GM23338 (cell line): ENCODE measurements at regions not wholly inside any gene's neighbourhood (a gene's known extent, or its start where the extent isn't known, plus 50 kb on each side); places are given as distances from the start of the nearest gene placed in this dataset.

ENCODE experiments used
- ATAC-seq: fragments of 200-7000 bp; cut with Tn5 transposase; 3 replicates; pipeline ENCODE4 v1.9.1; 2020
- DNase-seq: peaks from one replicate; pipeline ENCODE4 v3.0.0-alpha.2; 2015; ENCODE audit warnings: low spot score
- H2AFZ ChIP-seq: fragments of 200-600 bp; sonication (generic); 2 replicates; pipeline ENCODE4 v1.8.0; 2016; ENCODE audit warnings: antibody characterized with exemption, mild to moderate bottlenecking, moderate library complexity
- H3F3A ChIP-seq: fragments of 200-600 bp; sonication (generic); replicated peaks from 2 replicates; pipeline ENCODE4 v1.8.0; 2017; ENCODE audit warnings: antibody characterized with exemption, mixed run types, low read depth
- H3K27ac ChIP-seq: fragments of 200-600 bp; sonication (generic); 2 replicates; pipeline ENCODE4 v1.6.1; 2016; ENCODE audit warnings: low read depth
- H3K27me3 ChIP-seq: fragments of 200-600 bp; sonication (generic); 2 replicates; pipeline ENCODE4 v1.8.0; 2016; ENCODE audit warnings: mild to moderate bottlenecking, mixed run types, moderate library complexity; ENCODE audit not compliant: insufficient read depth
- H3K36me3 ChIP-seq: fragments of 200-600 bp; sonication (generic); 2 replicates; pipeline ENCODE4 v1.8.0; 2016; ENCODE audit warnings: mild to moderate bottlenecking; ENCODE audit not compliant: insufficient read depth
- H3K4me1 ChIP-seq: fragments of 200-600 bp; sonication (generic); 2 replicates; pipeline ENCODE4 v1.8.0; 2016; ENCODE audit warnings: mild to moderate bottlenecking, moderate library complexity; ENCODE audit not compliant: insufficient read depth
- H3K4me2 ChIP-seq: fragments of 200-600 bp; sonication (generic); 2 replicates; pipeline ENCODE4 v1.7.1; 2017; ENCODE audit warnings: mixed run types
- H3K4me3 ChIP-seq: fragments of 200-600 bp; sonication (generic); 2 replicates; pipeline ENCODE4 v1.6.1; 2016; ENCODE audit warnings: mixed run types
- H3K79me2 ChIP-seq: fragments of 200-600 bp; sonication (generic); replicated peaks from 2 replicates; pipeline ENCODE4 v1.8.0; 2017; ENCODE audit warnings: mild to moderate bottlenecking; ENCODE audit not compliant: insufficient read depth
- H3K9me2 ChIP-seq: fragments of 200-600 bp; sonication (generic); 2 replicates; pipeline ENCODE4 v1.8.0; 2017; ENCODE audit not compliant: insufficient read depth
- H4K20me1 ChIP-seq: fragments of 200-600 bp; sonication (generic); replicated peaks from 2 replicates; pipeline ENCODE4 v1.8.0; 2017; ENCODE audit warnings: mild to moderate bottlenecking; ENCODE audit not compliant: insufficient read depth
- H3K27ac Mint-ChIP-seq: 2 replicates; pipeline ENCODE4 v1.8.0; 2020; ENCODE audit warnings: inconsistent platforms, mild to moderate bottlenecking, moderate library complexity, mixed read lengths
- H3K27me3 Mint-ChIP-seq: 3 replicates; pipeline ENCODE4 v1.8.0; 2022; ENCODE audit warnings: low read depth, mild to moderate bottlenecking, moderate library complexity, mixed read lengths, inconsistent platforms; ENCODE audit not compliant: insufficient read depth, poor library complexity
- H3K36me3 Mint-ChIP-seq: 3 replicates; pipeline ENCODE4 v1.8.0; 2021; ENCODE audit warnings: low read depth, mild to moderate bottlenecking, inconsistent platforms, moderate library complexity, mixed read lengths
- H3K4me1 Mint-ChIP-seq: 3 replicates; pipeline ENCODE4 v1.8.0; 2020; ENCODE audit warnings: mild to moderate bottlenecking, inconsistent platforms, mixed read lengths
- H3K4me3 Mint-ChIP-seq: 3 replicates; pipeline ENCODE4 v1.8.0; 2021; ENCODE audit warnings: moderate library complexity, mild to moderate bottlenecking, inconsistent platforms, mixed read lengths
- H3K9me3 Mint-ChIP-seq: 3 replicates; pipeline ENCODE4 v1.8.0; 2020; ENCODE audit warnings: moderate library complexity, mild to moderate bottlenecking, inconsistent platforms, mixed read lengths
- CREB1 ChIP-seq: fragments of 250-450 bp; sonication (Bioruptor Pico); IDR thresholded peaks from 2 replicates; pipeline ENCODE4 v1.5.0; 2020; ENCODE audit warnings: low read depth, mild to moderate bottlenecking, moderate library complexity
- CTCF ChIP-seq, 2 experiments: fragments of 200-600 bp in 1 of 2; sonication (generic) in 1 of 2; conservative IDR thresholded peaks; 2 replicates each; pipeline versions ENCODE4 v1.5.1 to v1.6.1; 2016 to 2017; ENCODE audit warnings: antibody characterized with exemption in 2 of 2, low read depth in 2 of 2, mild to moderate bottlenecking in 2 of 2, moderate library complexity in 1 of 2
- EZH2 ChIP-seq: fragments of 200-600 bp; sonication (generic); IDR thresholded peaks from one replicate; pipeline ENCODE4 v1.8.0; 2017; ENCODE audit warnings: antibody characterized with exemption, mild to moderate bottlenecking, low read depth; ENCODE audit not compliant: unreplicated experiment
- EZH2phosphoT487 ChIP-seq: fragments of 200-600 bp; sonication (generic); IDR thresholded peaks from one replicate; pipeline ENCODE4 v1.8.1; 2018; ENCODE audit warnings: antibody characterized with exemption; ENCODE audit not compliant: unreplicated experiment
- JUNB ChIP-seq: IDR thresholded peaks from one replicate; pipeline ENCODE4 v1.6.1; 2016; ENCODE audit warnings: antibody characterized with exemption; ENCODE audit not compliant: unreplicated experiment
- NANOG ChIP-seq: IDR thresholded peaks from 2 replicates; pipeline ENCODE4 v1.6.1; 2016; ENCODE audit warnings: antibody characterized with exemption, borderline replicate concordance
- POLR2AphosphoS5 ChIP-seq: IDR thresholded peaks from 2 replicates; pipeline ENCODE4 v1.6.1; 2016; ENCODE audit warnings: antibody characterized with exemption, low read depth
- STAT1 ChIP-seq: IDR thresholded peaks from one replicate; pipeline ENCODE4 v1.6.1; 2016; ENCODE audit warnings: antibody characterized with exemption; ENCODE audit not compliant: unreplicated experiment
- ZNF114 ChIP-seq: fragments of 250-450 bp; sonication (Bioruptor Pico); IDR thresholded peaks from 2 replicates; pipeline ENCODE4 v1.5.0; 2020; ENCODE audit warnings: mild to moderate bottlenecking, moderate library complexity
- ZNF331 ChIP-seq: fragments of 250-450 bp; sonication (Bioruptor Pico); IDR thresholded peaks from 2 replicates; pipeline ENCODE4 v1.5.0; 2020; ENCODE audit warnings: low read depth, mild to moderate bottlenecking, moderate library complexity
- TF ChIP-seq, protein P1 (sequence below): fragments of 250-450 bp; sonication (Bioruptor Pico); IDR thresholded peaks from 2 replicates; pipeline ENCODE4 v1.5.0; 2020; ENCODE audit warnings: mild to moderate bottlenecking, moderate library complexity
- TF ChIP-seq, protein P2 (sequence below): IDR thresholded peaks from 2 replicates; pipeline ENCODE4 v1.6.1; 2016; ENCODE audit warnings: antibody characterized with exemption

- TF ChIP-seq, protein P1, sequence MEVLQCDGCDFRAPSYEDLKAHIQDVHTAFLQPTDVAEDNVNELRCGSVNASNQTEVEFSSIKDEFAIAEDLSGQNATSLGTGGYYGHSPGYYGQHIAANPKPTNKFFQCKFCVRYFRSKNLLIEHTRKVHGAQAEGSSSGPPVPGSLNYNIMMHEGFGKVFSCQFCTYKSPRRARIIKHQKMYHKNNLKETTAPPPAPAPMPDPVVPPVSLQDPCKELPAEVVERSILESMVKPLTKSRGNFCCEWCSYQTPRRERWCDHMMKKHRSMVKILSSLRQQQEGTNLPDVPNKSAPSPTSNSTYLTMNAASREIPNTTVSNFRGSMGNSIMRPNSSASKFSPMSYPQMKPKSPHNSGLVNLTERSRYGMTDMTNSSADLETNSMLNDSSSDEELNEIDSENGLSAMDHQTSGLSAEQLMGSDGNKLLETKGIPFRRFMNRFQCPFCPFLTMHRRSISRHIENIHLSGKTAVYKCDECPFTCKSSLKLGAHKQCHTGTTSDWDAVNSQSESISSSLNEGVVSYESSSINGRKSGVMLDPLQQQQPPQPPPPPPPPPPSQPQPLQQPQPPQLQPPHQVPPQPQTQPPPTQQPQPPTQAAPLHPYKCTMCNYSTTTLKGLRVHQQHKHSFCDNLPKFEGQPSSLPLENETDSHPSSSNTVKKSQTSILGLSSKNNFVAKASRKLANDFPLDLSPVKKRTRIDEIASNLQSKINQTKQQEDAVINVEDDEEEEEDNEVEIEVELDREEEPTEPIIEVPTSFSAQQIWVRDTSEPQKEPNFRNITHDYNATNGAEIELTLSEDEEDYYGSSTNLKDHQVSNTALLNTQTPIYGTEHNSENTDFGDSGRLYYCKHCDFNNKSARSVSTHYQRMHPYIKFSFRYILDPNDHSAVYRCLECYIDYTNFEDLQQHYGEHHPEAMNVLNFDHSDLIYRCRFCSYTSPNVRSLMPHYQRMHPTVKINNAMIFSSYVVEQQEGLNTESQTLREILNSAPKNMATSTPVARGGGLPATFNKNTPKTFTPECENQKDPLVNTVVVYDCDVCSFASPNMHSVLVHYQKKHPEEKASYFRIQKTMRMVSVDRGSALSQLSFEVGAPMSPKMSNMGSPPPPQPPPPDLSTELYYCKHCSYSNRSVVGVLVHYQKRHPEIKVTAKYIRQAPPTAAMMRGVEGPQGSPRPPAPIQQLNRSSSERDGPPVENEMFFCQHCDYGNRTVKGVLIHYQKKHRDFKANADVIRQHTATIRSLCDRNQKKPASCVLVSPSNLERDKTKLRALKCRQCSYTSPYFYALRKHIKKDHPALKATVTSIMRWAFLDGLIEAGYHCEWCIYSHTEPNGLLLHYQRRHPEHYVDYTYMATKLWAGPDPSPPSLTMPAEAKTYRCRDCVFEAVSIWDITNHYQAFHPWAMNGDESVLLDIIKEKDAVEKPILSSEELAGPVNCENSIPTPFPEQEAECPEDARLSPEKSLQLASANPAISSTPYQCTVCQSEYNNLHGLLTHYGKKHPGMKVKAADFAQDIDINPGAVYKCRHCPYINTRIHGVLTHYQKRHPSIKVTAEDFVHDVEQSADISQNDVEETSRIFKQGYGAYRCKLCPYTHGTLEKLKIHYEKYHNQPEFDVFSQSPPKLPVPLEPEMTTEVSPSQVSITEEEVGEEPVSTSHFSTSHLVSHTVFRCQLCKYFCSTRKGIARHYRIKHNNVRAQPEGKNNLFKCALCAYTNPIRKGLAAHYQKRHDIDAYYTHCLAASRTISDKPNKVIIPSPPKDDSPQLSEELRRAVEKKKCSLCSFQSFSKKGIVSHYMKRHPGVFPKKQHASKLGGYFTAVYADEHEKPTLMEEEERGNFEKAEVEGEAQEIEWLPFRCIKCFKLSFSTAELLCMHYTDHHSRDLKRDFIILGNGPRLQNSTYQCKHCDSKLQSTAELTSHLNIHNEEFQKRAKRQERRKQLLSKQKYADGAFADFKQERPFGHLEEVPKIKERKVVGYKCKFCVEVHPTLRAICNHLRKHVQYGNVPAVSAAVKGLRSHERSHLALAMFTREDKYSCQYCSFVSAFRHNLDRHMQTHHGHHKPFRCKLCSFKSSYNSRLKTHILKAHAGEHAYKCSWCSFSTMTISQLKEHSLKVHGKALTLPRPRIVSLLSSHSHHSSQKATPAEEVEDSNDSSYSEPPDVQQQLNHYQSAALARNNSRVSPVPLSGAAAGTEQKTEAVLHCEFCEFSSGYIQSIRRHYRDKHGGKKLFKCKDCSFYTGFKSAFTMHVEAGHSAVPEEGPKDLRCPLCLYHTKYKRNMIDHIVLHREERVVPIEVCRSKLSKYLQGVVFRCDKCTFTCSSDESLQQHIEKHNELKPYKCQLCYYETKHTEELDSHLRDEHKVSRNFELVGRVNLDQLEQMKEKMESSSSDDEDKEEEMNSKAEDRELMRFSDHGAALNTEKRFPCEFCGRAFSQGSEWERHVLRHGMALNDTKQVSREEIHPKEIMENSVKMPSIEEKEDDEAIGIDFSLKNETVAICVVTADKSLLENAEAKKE (CRISPR knock-in tag): no peak
- TF ChIP-seq POLR2AphosphoS5 (no peak), EZH2 (no peak), NANOG (no peak), CTCF (conservative IDR thresholded peaks at IDR 0.05; ENCODE audit: low read depth in 2 of 2) (no peak), CREB1 (CRISPR knock-in tag) (no peak)
Observed at GRCh38 chr1:106111044-106111443, 945.4 kb upstream of the PRMT6 start (continued).

DNA sequence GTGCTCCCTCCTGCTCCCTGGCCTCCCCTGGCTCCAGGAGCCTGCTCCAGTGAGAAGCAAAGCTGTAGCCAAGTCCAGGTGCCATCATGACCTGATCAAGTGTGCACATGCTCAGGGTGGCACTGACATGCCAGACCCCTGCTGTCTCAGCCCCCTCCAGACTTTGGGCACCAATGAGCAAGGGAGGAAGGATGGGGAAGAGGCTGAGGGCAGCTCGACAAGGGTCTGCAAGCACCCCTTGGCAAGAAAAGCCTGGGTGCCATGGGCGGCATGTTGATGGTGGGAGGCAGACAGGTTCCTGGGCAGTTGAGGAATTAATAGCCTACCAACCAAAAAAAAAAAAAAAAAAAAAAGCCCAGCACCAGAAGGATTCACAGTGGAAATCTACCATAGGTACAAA, 942.6 kb upstream of the PRMT6 start:
- H3F3A ChIP-seq: no peaks in the 10 kb centered on the region
- Mint-ChIP-seq H3K36me3 (peaks cover 3% of the 10 kb centered on the region; the same call in 2 of the 3 replicates), H3K9me3 (peaks cover 10% of the 10 kb centered on the region; the same call in 2 of the 3 replicates), H3K4me3 (no peak overlapping the region), H3K4me1 (peaks cover 3% of the 10 kb centered on the region; the same call in 1 of the 3 replicates), H3K27ac (no peak overlapping the region), H3K27me3 (peaks cover 3% of the 10 kb centered on the region)
- H3K4me3 ChIP-seq: no peak overlapping the region
- H3K27me3 ChIP-seq: no peaks in the 10 kb centered on the region
- no peak overlapping the region for H3K4me2 ChIP-seq
- H3K36me3 ChIP-seq: peaks cover 5% of the 10 kb centered on the region
- H3K27ac ChIP-seq: no peak overlapping the region
- H4K20me1 ChIP-seq: no peaks in the 10 kb centered on the region
- no peaks in the 10 kb centered on the region for H3K79me2 ChIP-seq
- H2AFZ ChIP-seq: no peak overlapping the region
- DNase-seq: no peak
- ATAC-seq: no peak
- no peaks in the 10 kb centered on the region for H3K4me1 ChIP-seq
- no peaks in the 10 kb centered on the region for H3K9me2 ChIP-seq
- TF ChIP-seq CTCF (conservative IDR thresholded peaks at IDR 0.05; ENCODE audit: low read depth in 2 of 2) (no peak), JUNB (no peak), STAT1 (no peak), EZH2 (no peak), EZH2phosphoT487 (no peak), NANOG (no peak), ZNF331 (CRISPR knock-in tag) (no peak), ZNF114 (no peak)
- TF ChIP-seq, protein P2, sequence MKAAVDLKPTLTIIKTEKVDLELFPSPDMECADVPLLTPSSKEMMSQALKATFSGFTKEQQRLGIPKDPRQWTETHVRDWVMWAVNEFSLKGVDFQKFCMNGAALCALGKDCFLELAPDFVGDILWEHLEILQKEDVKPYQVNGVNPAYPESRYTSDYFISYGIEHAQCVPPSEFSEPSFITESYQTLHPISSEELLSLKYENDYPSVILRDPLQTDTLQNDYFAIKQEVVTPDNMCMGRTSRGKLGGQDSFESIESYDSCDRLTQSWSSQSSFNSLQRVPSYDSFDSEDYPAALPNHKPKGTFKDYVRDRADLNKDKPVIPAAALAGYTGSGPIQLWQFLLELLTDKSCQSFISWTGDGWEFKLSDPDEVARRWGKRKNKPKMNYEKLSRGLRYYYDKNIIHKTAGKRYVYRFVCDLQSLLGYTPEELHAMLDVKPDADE: no peak
